Head of caudate nucleus (tissue), 42 donors: ENCODE measurements at regions not wholly inside any gene's neighbourhood (a gene's known extent, or its start where the extent isn't known, plus 50 kb on each side); places are given as distances from the start of the nearest gene placed in this dataset.

Source experiments
- DNase-seq, 42 donors: peaks; one replicate each; pipeline versions ENCODE4 v3.0.0 to v3.0.0-alpha.2; 2020 to 2021; ENCODE audit warnings: mixed read lengths in 7 of 42
- intact Hi-C: fragments of 100-400 bp; cut with DNase I; formaldehyde crosslinking; loops from one replicate; pipeline ENCODE4 v1.15.0; 2022

DNA sequence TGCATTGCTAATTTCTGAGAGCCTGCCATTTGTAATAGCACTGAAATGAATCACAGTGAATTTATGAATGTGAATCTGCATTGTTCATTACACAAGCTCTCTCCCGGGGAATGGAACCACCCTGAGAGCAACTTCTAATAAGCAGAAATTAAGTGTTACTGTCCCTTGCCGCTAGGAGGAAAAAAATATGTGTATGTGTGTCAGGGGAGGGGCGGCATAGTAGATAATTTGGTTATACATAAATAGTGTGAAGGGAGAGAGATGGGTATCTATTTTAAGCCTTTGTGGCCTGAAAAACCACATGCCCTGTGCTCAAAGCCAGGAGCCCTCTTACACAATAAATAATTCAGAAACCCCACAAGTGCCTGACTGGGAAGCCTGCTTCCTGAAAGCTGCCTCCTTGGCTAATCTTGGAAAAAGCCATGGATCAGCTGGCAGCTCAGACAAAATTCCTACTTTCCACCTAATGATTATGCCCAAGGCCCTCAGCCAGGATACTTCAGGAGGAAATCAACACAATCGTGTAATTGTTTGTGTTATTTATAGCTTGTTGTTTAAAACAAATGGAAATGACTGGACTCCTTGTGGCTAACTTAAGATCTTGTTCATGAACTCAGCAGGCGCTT lies 366.2 kb upstream of the KITLG start:
- intact Hi-C loops: no loop called here
- DNase-seq: no peak

- intact Hi-C loops: no loop called here
- no peak for DNase-seq
Observed at GRCh38 chr12:88945051-88945732, 364.9 kb upstream of the KITLG start.

GRCh38 chr12:88944397-88944796 lies 364.1 kb upstream of the KITLG start:
- intact Hi-C loops: no loop called here

DNA sequence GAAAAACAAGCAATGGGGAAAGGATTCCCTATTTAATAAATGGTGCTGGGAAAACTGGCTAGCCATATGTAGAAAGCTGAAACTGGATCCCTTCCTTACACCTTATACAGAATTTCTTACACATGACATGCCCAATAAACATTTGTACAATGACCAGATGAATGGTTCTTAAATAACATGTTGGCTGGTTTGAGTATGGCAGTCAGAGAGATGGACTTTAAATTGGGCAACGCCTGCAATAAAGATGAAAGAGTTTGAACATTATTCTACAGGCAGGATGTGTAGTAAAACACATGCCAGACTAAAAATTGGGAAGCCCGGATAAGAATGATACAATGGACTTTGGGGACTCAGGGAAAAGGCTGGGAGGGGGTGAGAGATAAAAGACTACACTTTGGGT lies 360.6 kb upstream of the KITLG start:
- intact Hi-C loops: no loop called here
- DNase-seq: no peak

More at GRCh38 chr12:88944397-88944796, 364.1 kb upstream of the KITLG start:
- DNase-seq: no peak

DNA sequence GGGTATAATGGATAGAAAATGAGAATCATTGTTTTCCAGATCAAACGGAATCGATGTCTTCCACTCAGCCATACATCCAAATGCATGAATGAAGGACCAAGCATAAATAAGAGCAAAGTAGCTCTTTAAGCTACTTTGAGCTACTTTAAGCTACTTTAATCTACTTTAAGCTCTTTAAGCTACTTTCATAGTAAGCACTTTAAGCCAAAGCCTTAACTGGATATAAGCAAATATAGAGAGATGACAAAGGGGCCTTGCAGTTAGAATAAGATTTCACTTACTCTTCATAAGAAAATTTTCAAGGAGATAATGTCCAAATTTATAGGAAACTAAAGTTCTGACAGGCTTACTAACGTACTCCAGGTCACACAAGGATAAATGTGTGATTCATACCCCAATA lies 355.6 kb upstream of the KITLG start:
- DNase-seq: no peak
- intact Hi-C loops: no loop called here

GRCh38 chr12:88934163-88934747 lies 354.0 kb upstream of the KITLG start:
- intact Hi-C loops: no loop called here
- no peak for DNase-seq

GRCh38 chr12:88932457-88932856 lies 352.2 kb upstream of the KITLG start:
- intact Hi-C loops: no loop called here
- DNase-seq: no peak

DNA sequence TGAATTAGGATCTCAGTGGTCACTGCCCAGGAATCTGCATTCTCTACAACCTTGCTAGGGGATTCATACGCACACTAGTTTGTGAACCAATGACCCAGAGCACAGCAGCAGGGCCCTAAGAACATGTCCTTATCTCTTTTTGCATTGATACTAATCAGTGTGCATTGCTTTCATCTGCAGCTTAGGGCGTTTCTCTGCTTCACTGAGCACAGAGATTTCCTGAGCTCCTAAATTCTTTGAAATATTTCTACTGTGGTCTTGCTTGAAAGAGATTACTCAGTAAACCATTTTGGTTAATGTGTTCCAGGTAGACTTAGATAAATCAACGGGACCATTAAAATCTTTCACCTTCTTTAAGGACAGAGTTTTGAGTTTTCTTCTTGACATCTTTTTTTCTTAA lies 351.3 kb upstream of the KITLG start:
- intact Hi-C loops: no loop called here
- no peak for DNase-seq

DNA sequence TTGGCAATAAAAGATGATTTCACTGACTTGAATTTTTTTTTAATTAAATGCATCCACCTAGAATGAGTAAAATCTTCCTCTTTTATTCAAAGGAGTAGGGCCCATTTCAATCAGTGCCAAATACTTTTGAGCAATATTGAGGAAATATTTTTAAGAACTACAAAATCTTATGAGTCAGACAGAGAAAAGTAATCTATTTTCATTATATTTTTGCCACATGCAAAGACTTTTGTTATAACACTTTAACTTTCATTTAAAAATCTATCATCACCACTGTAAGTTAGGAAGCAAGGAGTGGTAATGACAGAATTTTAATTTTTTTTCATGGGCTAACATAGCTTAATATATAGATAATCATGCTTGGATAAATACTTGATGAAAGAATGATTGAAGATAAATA lies 345.2 kb upstream of the KITLG start:
- DNase-seq: no peak
- intact Hi-C loops: no loop called here

DNA sequence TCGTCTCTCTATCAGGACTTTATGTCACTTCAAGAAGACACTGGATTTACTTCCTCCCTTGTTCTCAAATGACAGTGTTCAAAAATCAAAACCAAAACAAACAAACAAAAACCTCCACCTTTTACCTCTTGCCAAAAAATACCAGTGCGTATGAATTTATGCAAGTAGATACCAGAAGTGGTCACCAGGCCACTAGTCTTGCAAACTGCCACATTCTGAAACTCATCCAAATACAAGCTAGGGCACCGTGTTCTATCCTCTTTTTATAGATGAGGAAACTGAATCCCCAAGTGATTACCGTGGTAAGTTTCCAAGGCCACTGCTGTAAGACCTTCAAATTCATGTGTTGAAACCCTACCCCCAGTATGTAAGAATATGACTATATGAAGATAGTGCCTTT lies 343.9 kb upstream of the KITLG start:
- no peak for DNase-seq
- intact Hi-C loops: no loop called here

GRCh38 chr12:88923631-88924030 lies 343.4 kb upstream of the KITLG start:
- intact Hi-C loops: no loop called here
- no peak for DNase-seq

DNA sequence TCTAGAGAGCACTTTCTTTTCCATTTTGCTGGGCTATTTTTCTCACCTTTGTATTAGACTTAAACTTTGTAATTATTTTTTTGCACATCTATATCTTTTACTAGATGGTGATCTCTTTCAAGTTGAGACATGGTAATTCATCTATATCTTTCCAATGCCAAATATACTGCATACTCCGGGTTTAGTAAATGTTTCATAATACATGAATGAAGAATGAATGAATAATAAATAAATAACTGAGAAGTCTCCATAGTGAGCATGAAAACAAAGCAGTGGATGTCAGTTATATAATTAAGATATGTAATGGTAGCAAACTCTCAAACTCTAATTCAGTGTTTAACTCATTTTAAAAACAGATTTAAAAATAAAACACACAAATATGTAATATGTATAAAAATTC lies 342.5 kb upstream of the KITLG start:
- intact Hi-C loops: no loop called here
- no peak for DNase-seq

DNA sequence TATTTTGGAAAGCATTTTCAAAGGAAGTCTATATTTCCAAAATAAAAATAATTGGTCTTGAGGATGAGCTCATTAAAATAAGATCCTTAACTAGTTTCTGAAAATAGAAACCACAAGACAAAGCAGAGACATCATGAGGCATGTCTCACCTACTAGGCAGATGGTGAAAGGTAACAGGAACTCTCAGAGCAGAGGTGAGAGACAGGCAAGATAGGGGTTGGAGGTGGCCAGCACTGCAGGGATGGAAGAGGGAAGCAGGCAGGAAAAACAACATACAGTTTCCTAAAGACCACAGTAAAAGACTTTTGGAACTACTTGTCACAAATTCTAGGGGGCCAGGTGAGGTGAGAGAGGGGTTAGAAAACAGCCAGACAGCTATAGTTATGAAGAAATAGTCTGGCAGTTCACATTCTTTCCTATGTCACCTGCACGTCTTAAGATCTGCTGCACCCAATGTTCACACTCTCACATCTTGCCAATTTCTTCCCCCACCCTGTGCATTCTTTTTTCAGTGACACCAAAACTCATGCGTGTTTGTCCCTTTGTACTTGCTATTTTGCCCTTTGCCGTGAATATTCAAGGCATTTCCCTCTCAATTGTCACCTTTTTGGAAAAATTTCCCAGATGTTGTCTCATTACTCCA lies 341.7 kb upstream of the KITLG start:
- intact Hi-C loops: no loop called here
- no peak for DNase-seq

DNA sequence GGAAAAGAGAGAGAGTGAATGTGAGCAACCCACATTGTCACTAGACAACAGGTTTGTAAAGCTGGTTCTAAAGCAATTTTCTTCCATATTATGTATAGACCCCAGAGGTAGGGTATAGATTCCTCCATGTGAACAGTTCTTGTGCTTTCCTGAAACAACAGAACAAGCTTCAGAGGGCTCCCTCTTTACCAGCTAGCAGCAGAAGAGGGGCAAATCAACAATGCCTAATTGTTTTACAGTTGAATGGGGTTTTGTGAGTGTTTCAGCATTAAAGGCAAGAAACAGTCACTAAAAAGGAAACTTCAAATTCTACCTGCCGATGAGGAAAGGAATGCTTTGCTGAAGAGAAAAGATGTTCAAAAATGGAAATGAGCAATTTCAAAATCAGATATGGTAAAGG lies 341.2 kb upstream of the KITLG start:
- peak in 3 of 42 donors; percentile 1 to 20 (median 12) for DNase-seq

DNA sequence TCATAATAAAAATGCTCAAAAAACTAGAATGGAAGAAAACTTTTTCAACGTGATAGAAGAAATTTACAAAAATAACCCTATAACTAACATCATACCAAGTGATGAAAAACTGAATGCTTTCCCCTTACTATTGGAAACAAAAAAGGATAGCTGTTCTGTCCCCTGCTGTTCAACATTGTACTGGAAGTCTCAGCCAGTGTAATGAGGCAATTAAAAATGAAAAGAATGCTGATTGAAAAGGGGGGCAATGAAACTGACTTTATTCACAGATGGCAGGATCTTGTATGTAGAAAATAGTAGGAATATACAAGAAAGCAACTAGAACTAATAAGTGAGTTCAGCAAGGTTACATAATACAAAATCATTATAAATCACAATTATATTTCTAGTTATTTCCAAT lies 337.9 kb upstream of the KITLG start:
- no peak for DNase-seq
- intact Hi-C loops: no loop called here

More for the DNA sequence above, 341.2 kb upstream of the KITLG start:
- intact Hi-C loops: no loop called here

DNA sequence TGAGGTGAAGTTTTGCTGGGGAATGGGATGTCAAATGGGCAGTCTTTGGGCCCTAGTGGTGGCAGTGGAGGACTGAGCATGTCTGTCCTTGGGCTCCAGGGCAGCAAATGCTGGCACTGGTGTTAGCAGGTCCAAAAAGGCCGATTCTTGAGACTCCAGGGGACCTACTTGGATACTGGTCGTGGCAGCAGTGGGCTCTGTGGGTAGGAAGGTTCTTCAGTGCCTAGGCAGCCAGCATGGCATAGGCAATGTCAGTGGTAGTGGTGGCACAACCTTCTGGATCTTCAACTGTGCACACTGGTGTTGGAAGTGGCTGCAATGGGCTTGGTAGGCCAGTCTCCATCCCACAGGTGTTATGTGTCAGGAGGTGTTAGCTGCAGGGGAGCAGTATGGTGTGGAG lies 334.7 kb upstream of the KITLG start:
- intact Hi-C loops: no loop called here
- DNase-seq: no peak

DNA sequence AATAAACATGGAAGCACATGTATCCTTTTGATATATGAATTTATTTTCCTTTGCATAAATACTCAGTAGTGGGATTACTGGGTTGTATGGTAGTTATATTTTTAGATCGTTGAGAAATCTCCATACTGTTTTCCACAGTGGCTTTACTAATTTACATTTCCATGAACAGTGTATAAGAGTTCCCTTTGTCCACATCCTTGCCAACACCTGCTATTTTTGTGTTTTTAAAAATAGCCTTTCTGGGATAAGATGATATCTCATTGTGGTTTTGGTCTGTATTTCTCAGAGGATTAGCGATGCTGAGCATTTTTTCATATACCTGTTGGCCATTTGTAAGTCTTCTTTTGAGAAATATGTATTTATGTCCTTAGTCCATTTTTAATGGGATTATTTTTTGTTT lies 329.2 kb upstream of the KITLG start:
- no peak for DNase-seq
- intact Hi-C loops: no loop called here

GRCh38 chr12:88908345-88908744 lies 328.1 kb upstream of the KITLG start:
- DNase-seq: no peak

DNA sequence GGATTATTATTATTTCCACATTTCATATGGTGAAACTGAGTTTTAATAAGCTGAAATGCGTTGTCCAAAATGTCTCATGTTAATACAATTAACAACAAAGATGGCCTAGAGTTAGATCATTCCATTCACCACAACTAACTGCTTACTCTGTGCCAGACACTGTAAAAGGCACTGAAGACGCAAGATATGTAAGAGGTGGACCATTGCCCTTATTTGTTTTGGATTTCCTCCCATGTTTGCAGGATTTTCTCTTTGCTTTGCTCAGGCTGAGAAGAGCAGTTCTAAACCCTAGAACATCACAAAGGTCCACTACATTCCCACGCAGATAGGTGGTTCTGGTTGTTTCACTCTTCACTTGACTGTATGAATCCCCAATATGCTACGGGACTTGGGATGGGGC lies 324.4 kb upstream of the KITLG start:
- intact Hi-C loops: no loop called here
- no peak for DNase-seq

More at GRCh38 chr12:88908345-88908744, 328.1 kb upstream of the KITLG start:
- intact Hi-C loops: no loop called here

GRCh38 chr12:88903333-88903732 lies 323.1 kb upstream of the KITLG start:
- DNase-seq: no peak
- intact Hi-C loops: no loop called here
